GM18870 (cell line): ENCODE measurements at regions not wholly inside any gene's neighbourhood (a gene's known extent, or its start where the extent isn't known, plus 50 kb on each side); places are given as distances from the start of the nearest gene placed in this dataset.
"Not testable (repeated sequence)": the region's sequence is repeated elsewhere in the genome, so short reads cannot be mapped to it uniquely, and the experiment has no call there.

ENCODE experiments used
- ATAC-seq: cut with Tn5 transposase; IDR thresholded peaks from one replicate; pipeline ENCODE4 v1.9.1; 2021; ENCODE audit warnings: moderate library complexity; ENCODE audit not compliant: unreplicated experiment

DNA sequence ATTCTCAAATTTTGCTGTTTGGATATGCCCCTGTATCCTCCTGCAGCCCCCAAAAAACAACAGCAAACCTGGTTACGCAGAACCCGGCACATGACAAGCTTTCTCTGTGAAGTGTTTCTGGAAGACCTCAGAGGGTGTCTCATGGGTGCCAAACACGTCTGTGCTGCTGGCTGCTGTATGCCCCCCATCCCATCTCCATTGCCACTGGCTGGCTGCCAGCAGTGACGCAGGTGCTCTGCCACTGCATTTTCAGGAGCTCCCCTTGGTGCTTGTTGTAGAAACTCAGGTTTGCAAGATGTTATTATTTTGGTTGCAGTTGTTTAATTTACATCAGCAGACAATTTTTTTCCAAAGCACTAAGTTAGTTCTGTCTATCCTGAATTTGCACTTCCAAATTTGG lies 166.4 kb upstream of the FANCL start:
- no peak for ATAC-seq

- ATAC-seq = no peak
Observed at GRCh38 chr2:58405341-58405740, 164.2 kb upstream of the FANCL start.

- no peak for ATAC-seq
Observed at GRCh38 chr2:58401936-58402335, 160.8 kb upstream of the FANCL start.

GRCh38 chr2:58398406-58398805 lies 157.3 kb upstream of the FANCL start:
- ATAC-seq = no peak

- ATAC-seq = no peak
Observed at GRCh38 chr2:58387701-58388100, 146.6 kb upstream of the FANCL start.

GRCh38 chr2:58386904-58387303 lies 145.8 kb upstream of the FANCL start:
- not testable (repeated sequence) for ATAC-seq

DNA sequence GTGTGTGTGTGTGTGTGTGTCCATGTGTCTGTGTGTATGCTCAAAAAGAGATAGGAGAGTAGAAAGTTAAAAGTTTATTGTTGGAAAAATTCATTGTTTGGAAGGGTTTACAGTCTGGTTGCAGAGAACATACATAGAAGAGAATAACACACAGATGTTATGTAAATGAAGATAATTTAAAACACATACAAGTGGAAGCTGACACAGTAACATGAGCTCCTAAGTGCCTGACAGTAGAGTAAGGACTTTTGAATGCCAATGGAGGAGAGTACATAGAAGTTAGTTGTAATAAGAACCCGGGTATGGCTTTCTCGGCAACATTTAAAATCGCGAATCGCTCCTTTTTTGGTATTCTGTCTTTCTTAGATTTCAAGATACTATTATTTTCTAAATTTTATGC lies 137.0 kb upstream of the FANCL start:
- no peak for ATAC-seq

DNA sequence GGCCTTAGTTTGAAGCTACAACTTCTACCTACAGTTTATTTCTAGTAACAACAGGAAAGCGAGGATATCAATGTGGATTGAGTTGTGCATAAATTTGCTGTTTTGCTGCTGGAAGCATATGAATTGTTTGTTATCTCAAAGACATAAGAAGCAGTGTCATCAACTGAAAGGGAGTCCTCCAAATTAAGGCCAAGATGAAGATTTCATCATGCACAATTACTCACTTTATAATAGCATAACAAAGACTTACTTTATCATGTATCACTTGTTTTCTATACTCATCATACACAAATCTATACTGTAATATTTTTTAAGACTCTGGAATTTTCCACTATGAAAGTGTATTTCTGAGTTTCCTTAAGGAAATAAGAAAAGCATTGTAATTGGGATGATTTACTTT lies 136.1 kb upstream of the FANCL start:
- ATAC-seq = no peak

- peak; percentile 81 for ATAC-seq
Observed at GRCh38 chr2:58376592-58376991, 135.5 kb upstream of the FANCL start.

- ATAC-seq = no peak
Observed at GRCh38 chr2:58369594-58369993, 128.5 kb upstream of the FANCL start.

GRCh38 chr2:58364098-58364497 lies 123.0 kb upstream of the FANCL start:
- ATAC-seq = no peak

DNA sequence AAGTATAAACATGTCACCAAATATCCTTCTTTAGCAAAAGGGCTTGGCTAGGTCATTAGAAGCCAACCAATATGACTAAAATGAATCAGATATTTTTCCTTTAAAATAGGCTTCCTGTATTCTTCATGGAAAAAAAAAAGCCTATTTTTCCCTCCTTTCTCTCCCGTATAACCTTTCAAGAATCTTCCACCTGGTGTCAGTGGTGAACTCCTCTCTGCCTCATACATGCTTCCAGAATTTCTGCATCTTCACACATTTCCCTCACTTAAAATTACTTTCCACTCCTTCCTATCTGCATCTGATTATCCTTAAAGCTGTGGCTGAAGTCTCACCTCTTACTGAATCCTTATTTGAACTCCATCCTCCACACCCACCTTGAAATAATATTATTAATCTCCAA lies 116.9 kb upstream of the FANCL start:
- ATAC-seq = no peak

DNA sequence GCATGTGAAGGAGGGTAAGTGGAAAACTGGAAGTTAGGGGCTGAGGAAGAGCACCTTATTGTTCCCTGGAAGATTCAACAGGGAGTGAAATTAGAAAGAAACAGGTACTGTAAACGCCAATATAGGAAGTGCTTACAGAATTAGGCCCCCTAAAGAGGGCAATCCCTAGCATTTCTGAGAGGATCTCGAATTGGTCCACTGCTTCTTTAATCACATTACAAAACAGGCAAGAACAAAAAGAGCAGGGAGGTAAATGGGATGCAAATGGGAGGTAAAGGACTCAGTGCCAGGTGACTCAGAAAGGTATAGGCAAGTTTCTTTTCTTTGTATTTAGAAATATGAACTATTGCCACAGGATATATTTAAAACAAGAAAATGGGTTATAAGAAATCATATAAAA lies 116.4 kb upstream of the FANCL start:
- no peak for ATAC-seq

DNA sequence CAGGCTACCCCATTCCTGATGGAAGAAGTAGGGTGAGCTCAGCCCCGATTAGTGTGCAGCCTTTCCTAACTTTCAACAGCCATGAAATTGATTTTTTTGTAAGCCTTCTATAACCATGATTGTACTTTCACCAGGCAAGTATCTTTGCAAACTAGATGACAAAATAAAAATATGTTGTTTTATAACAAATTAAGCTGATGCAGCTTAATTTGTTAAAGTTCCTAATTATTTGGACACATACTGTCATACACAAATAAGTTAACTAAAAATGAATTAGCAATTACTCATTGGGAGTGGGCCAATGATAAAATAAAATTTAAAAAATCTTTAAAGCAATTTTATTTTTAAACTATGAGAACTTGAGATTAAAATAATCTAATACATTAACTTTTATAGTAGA lies 113.1 kb upstream of the FANCL start:
- no peak for ATAC-seq

DNA sequence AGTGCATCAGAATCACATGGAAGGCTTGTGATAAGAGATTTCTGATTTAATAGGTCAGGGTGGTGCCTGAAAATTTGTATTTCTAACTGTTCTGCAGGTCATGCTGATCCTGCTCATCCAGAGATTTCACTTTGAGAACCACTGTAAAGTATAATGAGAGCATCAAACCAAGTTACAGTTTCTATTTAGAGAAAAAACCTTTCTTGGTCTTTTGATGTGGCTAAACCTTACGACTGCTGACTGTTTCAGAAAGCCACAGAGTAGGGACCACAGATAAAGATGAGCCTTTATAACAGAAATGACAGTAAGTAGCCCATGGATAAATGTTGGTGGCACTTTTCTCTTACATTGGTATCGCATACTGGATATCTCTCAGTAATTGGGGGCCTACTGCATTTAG lies 109.4 kb upstream of the FANCL start:
- ATAC-seq = peak; percentile 94

GRCh38 chr2:58347810-58348209 lies 106.7 kb upstream of the FANCL start:
- no peak for ATAC-seq

DNA sequence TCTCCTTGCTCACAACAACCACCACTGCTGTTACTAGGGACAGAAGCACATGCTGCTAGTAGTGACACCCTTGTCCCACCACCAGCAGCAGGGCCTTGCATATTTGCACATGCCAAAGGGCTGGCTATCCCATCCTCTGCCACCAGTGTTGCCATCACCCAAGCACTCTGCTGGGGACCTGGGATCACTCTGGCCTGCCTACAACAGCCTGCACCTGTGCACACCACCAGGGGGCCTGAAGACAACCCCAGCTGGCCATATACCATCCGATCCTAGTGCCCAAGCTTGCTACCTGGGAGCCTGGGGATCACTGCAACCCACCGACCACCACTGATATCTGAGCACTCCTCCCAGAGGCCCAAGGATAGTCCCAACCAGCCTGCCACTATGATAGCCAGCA lies 99.9 kb upstream of the FANCL start:
- ATAC-seq = no peak

DNA sequence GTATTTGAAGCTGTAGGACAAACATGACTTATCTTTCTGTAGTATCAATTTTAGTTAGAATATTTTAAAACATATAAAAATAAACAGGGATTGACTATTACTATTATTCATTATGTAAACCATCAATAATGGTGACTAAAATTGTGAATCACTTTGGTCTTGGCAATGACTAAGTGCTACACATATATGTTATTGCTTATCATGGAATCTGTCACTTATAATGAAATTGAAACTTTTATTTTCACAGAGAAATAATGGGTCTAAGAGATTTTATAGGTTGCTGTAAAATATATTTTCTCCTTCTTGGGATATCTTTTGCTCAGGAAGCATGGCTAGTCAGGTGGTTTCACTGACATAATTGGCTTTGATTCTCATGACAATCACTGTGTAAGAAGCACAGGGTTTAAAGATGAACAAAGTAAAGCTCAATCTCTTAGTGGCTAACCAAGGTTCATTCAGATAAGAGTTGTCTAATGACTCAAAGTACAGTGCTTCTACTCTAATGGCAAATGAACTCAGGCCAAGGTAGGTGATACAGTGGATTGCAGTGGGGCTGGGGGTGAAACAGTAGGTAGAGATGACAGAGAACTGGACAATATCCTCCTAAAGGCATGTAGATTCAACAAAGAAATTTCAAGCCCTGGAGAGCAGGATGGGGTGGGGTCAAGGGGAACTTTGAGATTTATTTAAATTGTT lies 98.6 kb upstream of the FANCL start:
- ATAC-seq = no peak

- ATAC-seq = no peak
Observed at GRCh38 chr2:58336416-58336815, 95.3 kb upstream of the FANCL start.

- ATAC-seq = no peak
Observed at GRCh38 chr2:58334414-58334813, 93.3 kb upstream of the FANCL start.

GRCh38 chr2:58325296-58325895 lies 84.3 kb upstream of the FANCL start:
- not testable (repeated sequence) for ATAC-seq

- ATAC-seq = no peak
Observed at GRCh38 chr2:58319481-58319880, 78.4 kb upstream of the FANCL start.

DNA sequence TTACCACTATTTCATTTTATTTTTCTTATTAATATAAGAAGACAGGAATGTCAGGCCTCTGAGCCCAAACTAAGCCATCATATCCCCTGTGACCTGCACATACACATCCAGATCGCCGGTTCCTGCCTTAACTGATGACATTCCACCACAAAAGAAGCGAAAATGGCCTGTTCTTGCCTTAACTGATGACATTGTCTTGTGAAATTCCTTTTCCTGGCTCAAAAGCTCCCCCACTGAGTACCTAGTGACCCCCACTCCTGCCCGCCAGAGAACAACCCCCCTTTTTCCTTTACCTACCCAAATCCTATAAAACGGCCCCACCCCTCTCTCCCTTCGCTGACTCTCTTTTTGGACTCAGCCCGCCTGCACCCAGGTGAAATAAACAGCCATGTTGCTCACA lies 77.8 kb upstream of the FANCL start:
- not testable (repeated sequence) for ATAC-seq
